ENCODE measurements at regions not wholly inside any gene's neighbourhood (a gene's known extent, or its start where the extent isn't known, plus 50 kb on each side); places are given as distances from the start of the nearest gene placed in this dataset.

DNA sequence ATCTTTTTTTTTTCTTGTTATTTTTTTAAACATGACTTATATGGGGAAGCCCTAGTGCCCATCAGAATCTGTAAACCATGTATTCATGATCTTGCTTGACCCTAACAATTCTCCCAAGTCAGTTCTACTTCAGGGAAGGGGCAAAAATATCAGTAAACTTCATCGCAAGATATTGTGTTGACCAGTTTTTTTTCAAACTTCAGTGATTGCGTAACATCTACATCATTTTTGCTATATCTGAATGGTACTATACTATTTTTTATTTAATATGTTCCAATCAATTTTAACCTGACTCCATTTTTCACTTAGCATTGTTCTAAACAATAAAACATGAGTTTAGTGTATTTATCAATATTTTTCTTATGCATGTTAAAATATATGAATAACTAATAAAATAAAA lies 221.2 kb downstream of the NKX6-1 start:
- TF ChIP-seq GATA3 (IDR thresholded peaks at IDR 0.05; ENCODE audit: low read depth, low read length), result no peak

DNA sequence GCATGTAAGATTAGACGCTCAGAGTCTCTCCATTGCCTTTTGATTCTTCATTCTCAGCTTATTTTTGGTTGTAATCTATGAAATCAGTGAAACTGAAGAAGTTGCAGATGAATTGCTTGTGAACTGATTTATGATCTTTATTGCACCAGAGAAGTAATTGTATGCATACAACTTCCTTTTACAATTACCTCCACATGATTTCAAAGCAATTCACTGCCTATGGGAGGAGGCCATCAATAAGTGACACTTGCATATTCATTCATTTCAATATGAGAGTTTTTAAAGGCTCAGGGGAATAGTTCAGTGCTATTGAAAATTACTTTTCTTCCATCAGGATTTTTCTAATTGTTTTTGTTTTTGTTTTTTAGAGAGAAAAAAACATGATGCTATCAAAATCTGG lies 222.3 kb downstream of the NKX6-1 start:
- TF ChIP-seq GATA2 (IDR thresholded peaks at IDR 0.05; ENCODE audit: low read depth, low read length), result no peak
- no peak for TF ChIP-seq GATA3 (IDR thresholded peaks at IDR 0.05; ENCODE audit: low read depth, low read length)

DNA sequence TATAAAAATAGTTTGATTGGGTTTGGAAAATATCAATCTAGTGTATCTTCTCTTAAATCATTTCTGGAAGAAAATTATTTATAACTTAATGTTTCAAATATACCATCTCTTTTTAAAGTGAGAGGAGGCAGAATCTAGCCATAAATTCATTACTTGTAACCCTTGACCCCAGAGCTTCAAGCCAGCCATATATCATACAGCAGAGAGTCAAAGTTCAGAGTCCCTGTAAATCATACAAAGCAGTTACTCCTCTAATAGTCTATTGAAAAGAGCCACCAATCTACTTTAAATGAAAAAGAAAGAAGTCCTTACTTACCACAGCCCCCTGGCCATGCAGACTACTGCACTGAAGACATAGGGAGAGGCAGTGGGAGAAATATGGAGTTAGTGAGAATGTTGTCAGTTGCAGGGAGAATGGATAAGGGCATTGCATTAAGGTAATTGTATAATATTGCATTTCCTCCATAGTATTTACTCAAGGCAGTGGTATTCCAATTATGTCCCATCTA lies 229.5 kb downstream of the NKX6-1 start:
- TF ChIP-seq GATA2 (IDR thresholded peaks at IDR 0.05; ENCODE audit: low read depth, low read length) (no peak), GATA3 (IDR thresholded peaks at IDR 0.05; ENCODE audit: low read depth, low read length) (no peak)

DNA sequence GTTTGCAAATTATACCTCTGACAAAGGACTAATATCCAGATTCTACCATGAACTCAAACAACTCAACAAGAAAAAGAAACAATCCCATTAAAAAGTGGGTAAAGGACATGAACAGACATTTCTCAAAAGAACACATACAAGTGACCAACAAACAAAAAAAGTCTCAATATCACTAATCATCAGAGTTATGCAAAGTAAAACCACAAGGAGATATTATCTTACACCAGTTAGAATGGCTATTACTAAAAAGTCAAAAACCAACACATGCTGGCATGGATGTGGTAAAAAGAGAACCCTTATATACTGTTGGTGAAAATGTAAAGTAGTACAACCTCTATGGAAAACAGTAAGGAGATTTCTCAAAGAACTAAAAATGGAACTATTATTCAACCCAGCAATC lies 234.4 kb downstream of the NKX6-1 start:
- TF ChIP-seq GATA2 (IDR thresholded peaks at IDR 0.05; ENCODE audit: low read depth, low read length), result no peak
- no peak for TF ChIP-seq GATA3 (IDR thresholded peaks at IDR 0.05; ENCODE audit: low read depth, low read length)

DNA sequence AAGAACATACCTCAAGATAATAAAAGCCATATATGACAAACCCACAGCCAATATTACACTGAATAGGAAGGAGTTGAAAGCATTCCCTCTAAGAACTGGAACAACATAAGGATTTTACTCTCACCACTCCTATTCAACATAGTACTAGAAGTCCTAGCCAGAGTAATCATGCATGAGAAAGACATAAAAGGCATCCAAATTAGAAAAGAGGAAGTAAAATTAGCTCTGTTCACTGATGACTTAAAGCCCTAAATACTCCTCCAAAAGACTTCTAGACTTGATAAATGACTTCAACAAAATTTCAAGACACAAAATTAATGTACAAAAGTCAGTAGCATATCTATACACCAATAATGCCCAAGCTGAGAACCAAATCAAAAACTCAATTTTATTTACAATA lies 235.7 kb downstream of the NKX6-1 start:
- TF ChIP-seq GATA2 (IDR thresholded peaks at IDR 0.05; ENCODE audit: low read depth, low read length) (no peak), GATA3 (IDR thresholded peaks at IDR 0.05; ENCODE audit: low read depth, low read length) (no peak)

DNA sequence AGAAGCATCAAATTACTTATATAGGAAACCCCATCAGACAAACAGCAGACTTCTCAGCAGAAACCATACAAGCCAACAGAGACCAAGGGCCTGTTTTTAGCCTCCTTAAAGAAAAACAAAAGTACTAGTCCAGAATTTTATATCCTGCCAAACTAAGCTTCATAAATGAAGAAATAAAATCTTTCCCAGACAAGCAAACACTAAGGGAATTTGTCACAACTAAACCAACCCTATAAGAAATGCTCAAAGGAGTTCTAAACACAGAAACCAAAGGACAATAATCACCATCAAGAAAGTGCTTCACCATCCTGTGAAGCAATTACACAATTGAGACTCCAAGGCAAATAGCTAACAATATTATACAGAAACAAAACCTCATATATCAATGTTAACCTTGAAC lies 238.6 kb downstream of the NKX6-1 start:
- TF ChIP-seq GATA2 (IDR thresholded peaks at IDR 0.05; ENCODE audit: low read depth, low read length), result no peak

DNA sequence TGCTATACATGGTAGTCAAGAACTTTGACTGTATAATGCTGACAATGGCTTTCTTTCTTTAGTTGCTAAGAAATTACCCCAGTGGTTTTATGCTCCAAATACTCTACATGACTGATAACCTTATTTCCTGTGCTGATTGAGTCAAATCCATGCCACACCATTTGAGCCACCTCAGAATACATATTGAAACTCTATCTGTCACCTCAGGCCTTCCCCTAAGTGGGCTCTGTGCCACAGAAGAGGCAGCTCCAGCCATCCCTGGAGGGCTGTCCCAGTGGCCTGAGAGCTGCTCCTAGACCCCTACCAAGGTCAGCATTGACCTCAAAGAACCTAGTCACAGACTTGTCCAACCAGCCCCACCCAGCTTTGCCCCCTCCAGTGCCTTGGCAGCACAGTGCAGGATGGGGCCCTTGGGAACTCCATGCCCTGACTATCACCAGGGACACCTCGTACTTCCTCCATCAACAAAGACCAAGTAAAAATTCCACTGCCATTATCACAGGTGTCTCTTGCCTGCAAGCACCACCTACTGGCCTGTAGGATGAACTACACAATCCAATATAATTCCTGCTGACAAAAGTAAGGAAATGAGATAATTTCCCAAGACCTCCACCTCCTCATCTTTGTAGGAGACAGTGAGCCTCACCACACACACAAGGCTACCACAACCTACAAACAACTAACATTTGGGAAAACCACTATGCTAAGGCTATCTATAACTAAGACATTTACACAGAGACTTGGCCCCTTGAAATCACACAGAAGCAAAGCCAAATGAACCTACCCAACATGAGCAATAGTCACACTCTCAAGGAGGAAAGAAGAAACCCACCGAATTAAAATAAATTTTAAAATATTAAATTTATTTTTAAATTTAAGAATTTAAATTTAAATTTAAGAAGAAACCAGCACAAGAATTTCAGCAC lies 239.9 kb downstream of the NKX6-1 start:
- no peak for TF ChIP-seq GATA3 (IDR thresholded peaks at IDR 0.05; ENCODE audit: low read depth, low read length)
- no peak for TF ChIP-seq GATA2 (IDR thresholded peaks at IDR 0.05; ENCODE audit: low read depth, low read length)

DNA sequence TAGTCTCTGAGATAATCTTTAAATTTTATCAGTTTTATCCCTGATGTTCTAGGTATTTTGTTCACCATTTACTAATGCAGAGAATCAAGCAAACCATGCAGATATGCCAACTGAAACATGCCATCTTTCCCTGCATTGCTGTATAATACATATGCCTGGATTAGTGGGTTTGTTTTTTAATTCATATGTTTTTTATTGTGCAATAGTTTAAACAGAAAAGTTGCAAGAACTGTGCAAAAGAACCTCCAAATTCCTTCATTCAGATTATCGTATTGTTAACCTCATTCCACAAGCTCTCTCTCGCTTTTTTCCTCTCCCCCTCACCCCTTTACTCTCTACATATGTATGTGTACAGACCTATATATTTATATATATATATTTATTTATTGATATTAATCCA lies 244.6 kb downstream of the NKX6-1 start:
- TF ChIP-seq GATA2 (IDR thresholded peaks at IDR 0.05; ENCODE audit: low read depth, low read length), result no peak
- TF ChIP-seq GATA3 (IDR thresholded peaks at IDR 0.05; ENCODE audit: low read depth, low read length), result no peak

DNA sequence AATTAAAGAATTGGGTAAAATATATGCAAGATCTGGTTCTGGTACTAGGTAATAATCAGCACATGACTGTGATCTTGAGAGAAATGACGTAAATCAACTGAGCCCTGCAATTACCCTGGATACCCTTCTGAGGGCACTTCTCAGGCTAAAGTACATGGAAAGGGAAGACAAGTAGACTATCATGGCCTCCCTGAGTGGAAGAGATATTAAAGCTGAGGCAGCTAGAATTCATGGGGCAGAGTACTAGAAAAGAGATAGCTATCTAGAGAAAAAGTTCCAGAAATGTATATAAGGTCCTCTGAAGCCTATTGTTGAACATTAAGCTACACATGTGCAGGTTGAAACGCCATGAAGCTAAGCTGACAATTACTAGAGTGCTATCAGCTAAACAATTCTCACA lies 249.6 kb downstream of the NKX6-1 start:
- no peak for TF ChIP-seq GATA2 (IDR thresholded peaks at IDR 0.05; ENCODE audit: low read depth, low read length)
- TF ChIP-seq GATA3 (IDR thresholded peaks at IDR 0.05; ENCODE audit: low read depth, low read length), result no peak

DNA sequence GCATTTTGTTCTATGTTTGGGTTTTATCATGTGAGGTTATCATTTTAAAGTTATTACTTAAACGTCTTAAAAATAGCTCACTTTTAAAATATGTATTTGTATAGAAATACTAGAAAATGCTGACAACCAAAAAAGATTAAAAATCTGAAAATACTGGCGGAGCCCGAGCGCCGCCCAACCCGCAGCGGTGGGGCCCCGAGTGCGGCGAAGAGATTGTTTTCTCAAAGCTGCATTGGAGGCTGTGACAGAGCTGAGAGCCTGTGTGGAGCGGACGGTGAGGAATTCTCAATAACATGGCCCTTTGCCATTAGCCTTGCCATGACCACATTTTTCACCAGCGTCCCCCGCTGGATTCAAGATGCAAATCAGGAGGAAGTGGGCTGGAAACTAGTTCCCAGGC lies 255.4 kb downstream of the NKX6-1 start:
- no peak for TF ChIP-seq GATA3 (IDR thresholded peaks at IDR 0.05; ENCODE audit: low read depth, low read length)
- no peak for TF ChIP-seq GATA2 (IDR thresholded peaks at IDR 0.05; ENCODE audit: low read depth, low read length)

DNA sequence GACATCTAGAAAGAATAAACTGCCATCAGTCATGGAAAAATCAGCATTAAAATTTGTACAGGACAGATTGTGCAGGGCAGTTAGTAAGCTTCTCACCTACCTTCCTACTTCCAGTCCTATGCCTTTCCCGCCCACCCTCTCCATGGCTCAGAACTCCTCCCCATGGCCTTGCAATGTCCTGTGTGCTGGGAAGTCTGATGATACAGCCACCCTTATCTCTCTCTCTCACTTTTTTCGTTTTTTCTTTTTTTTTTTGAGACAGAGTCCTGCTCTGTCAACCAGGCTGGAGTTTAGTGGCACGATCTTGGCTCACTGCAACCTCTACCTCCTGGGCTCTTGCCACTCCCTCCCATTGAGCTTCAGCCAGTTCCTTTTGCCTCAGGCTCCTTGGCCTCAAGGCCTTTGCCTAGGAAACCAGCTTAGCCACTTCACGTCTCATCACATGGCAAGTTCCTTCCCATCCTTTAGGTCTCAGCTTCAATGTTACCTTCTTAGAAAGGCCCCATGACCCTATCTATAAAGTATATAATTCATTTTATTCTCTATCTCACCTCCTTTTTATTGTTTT lies 259.7 kb downstream of the NKX6-1 start:
- TF ChIP-seq GATA3 (IDR thresholded peaks at IDR 0.05; ENCODE audit: low read depth, low read length) (no peak), GATA2 (IDR thresholded peaks at IDR 0.05; ENCODE audit: low read depth, low read length) (no peak)

DNA sequence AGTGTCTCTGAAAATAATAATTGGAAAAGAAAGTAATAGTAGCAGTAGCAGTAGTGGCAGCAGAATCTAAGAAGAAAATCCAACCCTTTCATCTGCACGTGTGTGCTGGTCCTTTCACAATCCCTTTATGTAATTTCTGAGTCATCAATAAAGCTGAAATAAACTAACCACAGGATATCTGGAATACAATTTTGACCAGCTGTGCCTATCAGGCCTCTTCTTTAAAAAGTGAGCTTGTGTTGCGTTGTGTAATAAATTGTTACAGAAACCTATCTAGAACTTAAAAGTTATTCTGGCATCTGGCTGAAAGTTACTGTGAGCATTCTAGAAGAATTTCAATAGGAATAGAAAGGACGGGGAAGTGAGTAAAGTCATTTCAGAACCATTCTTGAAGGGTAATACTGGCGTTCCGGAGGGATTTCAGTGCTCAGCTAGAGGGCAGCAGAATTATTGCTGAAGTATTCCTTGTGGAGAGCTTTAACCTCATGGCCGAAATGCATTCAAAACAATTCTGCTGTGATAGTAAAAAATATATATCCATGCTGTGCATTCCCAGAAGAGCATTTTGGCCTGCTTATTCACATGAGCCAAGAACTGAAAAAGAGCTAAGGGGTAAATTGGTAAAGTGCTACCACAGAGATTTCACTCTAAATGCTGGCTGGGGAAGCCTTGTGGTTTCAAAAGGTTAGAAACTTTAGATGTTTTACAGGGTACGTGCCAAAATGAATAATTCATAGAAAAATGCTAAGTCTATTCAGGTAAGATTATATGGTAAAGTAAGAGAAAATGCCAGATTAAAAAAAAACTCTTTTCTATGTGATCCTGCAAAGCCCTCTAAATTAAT lies 260.6 kb downstream of the NKX6-1 start:
- TF ChIP-seq GATA3 (IDR thresholded peaks at IDR 0.05; ENCODE audit: low read depth, low read length) (no peak), GATA2 (IDR thresholded peaks at IDR 0.05; ENCODE audit: low read depth, low read length) (no peak)

DNA sequence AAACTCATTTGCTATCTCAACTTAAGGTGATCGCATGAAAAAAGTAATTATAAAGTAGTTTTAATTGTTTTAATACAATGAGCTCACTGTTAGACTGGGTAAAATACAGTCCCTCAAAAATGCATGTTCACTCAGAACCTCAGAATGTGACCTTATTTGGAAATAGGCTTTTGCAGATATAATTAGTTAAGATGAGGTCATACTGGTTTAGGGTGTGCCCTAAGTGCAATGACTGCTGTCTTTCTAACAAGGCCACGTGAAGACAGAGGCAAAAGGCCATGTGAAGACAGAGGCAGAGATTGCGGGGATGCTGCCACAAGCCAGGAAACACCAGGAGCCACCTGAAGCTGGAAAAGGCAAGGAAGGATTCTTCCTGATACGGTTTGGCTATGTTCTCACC lies 262.1 kb downstream of the NKX6-1 start:
- TF ChIP-seq GATA2 (IDR thresholded peaks at IDR 0.05; ENCODE audit: low read depth, low read length) (no peak), GATA3 (IDR thresholded peaks at IDR 0.05; ENCODE audit: low read depth, low read length) (no peak)

Measured in SH-SY5Y (cell line).